T-helper 17 cell (primary cell): ENCODE measurements at regions not wholly inside any gene's neighbourhood (a gene's known extent, or its start where the extent isn't known, plus 50 kb on each side); places are given as distances from the start of the nearest gene placed in this dataset.

Experiments
- ATAC-seq: fragments of 150-1000 bp; cut with Tn5 transposase; 2 replicates; pipeline ENCODE4 v1.10.0; 2021; ENCODE audit warnings: mild to moderate bottlenecking, moderate library complexity
- DNase-seq, 3 donors: peaks; one replicate each; pipeline versions ENCODE4 v3.0.0 to v3.0.0-alpha.2; 2020 to 2021
- H3K9me3 ChIP-seq: one replicate; pipeline ENCODE4 v1.7.0; 2013; ENCODE audit warnings: low read length, mild to moderate bottlenecking; ENCODE audit not compliant: control insufficient read depth, poor library complexity, severe bottlenecking
- H3K27ac Mint-ChIP-seq: one replicate; pipeline ENCODE4 v1.8.0; 2022; ENCODE audit warnings: mild to moderate bottlenecking, moderate library complexity, mixed read lengths
- H3K27me3 Mint-ChIP-seq: one replicate; pipeline ENCODE4 v1.8.0; 2022; ENCODE audit warnings: mixed read lengths
- H3K36me3 Mint-ChIP-seq: one replicate; pipeline ENCODE4 v1.8.0; 2022; ENCODE audit warnings: low read depth, mixed read lengths
- H3K4me1 Mint-ChIP-seq: one replicate; pipeline ENCODE4 v1.8.0; 2022; ENCODE audit warnings: mild to moderate bottlenecking, mixed read lengths
- H3K4me3 Mint-ChIP-seq: one replicate; pipeline ENCODE4 v1.8.0; 2022; ENCODE audit warnings: mild to moderate bottlenecking, moderate library complexity, mixed read lengths

DNA sequence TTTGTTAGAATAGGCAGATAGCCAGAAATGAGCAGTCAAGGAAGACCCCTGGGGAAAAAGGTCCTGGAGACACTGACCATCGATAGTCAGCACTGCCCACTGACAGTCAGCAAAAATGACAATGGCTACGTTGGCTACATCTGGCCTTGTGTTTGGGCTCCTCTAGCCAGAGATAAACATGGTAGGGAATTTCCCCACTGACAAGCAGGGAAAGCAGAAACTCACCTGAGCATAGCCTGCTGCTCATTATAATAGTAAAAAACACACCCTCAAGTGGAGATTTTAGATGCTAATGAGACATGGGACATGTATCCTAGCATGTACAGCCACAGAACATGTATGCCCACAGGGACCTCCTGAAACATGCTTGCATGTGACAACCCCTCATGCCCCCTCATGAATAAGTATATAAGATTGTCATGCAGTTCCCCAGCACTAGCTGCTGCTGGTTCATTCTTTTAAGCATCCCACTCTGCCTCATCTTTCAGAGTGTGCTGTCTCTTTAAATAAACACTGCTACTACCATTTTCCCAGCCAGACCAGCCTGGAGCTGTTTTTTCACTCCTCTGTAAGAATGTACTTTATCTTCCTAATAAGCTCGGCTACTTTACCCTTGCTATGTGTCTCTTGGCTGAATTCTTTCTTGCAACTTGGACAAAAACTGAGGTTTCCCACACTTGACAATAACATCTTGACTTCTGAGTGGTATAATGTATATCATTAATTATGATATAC, 550.1 kb upstream of the CDH8 start:
- ATAC-seq (no peak), DNase-seq (no peak)
- Mint-ChIP-seq H3K27ac (no peak overlapping the region), H3K4me3 (no peak overlapping the region), H3K27me3 (no peaks in the 10 kb centered on the region), H3K4me1 (no peaks in the 10 kb centered on the region), H3K36me3 (no peaks in the 10 kb centered on the region)
- H3K9me3 ChIP-seq = no peaks in the 10 kb centered on the region

DNA sequence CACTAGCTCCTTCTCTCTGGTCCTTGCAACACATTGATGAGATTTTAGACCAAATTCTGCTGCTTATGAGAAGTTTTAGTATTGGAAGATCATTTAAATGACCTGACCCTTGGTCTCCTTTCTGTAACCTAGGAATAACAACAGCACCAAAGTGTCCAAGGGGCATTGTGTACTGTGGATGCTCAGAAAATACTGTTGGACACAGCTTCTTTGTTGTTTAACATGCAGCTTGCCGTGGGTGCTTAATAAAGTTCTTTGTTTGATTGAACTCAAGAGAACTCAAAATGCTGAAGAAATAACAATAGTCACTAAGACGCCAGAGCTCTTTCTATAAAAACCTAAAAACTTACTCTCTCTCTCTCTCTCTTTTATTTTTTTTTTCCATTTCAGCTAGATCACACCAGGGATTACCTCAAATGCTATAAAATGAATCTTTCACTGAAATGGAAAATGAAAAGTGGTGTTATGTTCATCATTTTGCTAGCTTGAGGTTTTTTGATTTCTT, 548.9 kb upstream of the CDH8 start:
- Mint-ChIP-seq H3K27me3 (no peaks in the 10 kb centered on the region), H3K27ac (no peak overlapping the region), H3K4me1 (no peaks in the 10 kb centered on the region), H3K4me3 (no peak overlapping the region), H3K36me3 (no peaks in the 10 kb centered on the region)
- ATAC-seq (no peak), DNase-seq (no peak)
- no peaks in the 10 kb centered on the region for H3K9me3 ChIP-seq

DNA sequence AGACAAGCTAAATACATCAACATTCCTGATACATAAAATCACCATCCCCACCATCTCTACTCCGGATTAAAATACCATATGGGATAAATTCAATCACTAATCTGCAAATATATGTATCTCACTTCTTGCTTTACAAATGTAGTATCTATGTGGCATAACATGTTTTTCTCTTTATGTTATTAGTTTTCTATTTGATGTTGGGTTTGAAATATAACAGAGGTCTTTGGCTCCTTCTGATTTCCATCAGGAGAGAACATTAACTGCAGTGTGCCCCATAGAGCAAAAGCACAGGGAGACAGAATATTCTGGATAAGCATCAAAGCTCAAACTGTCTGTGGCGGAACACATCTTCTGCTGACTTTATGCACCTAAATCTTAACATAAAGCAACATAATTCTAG, 547.2 kb upstream of the CDH8 start:
- Mint-ChIP-seq H3K27ac (no peak overlapping the region), H3K36me3 (no peaks in the 10 kb centered on the region), H3K4me1 (no peaks in the 10 kb centered on the region), H3K27me3 (no peaks in the 10 kb centered on the region), H3K4me3 (no peak overlapping the region)
- no peak for DNase-seq
- no peak for ATAC-seq
- H3K9me3 ChIP-seq = no peaks in the 10 kb centered on the region

DNA sequence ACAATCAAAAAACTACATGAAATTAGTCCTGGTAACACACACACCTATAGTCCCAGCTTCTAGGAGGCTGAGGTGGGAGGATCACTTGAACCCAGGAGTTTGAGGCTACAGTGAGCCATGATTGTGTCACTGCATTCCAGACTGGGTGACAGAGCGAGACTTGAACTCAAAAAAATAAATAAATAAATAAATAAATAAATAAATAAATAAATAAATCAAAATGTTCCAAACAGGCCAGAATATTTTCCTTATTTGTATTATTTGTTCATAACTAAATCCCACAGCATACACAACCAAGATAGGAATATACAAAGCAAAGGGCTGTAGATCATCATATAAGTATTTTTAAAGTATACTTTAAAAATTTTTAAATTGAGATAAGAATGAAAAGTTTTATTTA, 537.2 kb upstream of the CDH8 start:
- Mint-ChIP-seq H3K27ac (no peak overlapping the region), H3K4me3 (no peak overlapping the region), H3K4me1 (no peaks in the 10 kb centered on the region), H3K27me3 (no peaks in the 10 kb centered on the region), H3K36me3 (no peaks in the 10 kb centered on the region)
- peaks cover 3% of the 10 kb centered on the region for H3K9me3 ChIP-seq
- ATAC-seq = no peak
- DNase-seq = no peak

DNA sequence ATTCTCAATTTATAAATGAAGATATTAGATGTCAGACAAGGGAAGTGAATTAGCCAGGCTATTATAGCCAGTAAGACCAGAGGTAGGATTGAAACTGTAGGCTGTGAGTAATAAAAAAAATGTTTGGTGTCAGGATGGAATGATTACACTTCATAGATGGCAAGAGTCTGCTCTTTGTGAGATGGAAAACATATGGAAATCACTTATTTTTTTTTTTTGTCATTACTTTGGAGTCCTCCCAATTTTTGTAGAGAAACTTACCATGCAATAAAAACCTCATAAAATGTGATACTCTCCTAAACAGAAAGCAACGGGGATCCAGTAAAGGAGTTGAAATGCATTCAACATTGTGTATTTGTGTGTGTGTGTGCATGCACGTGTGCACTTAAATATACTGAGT, 532.7 kb upstream of the CDH8 start:
- no peaks in the 10 kb centered on the region for H3K36me3 Mint-ChIP-seq
- H3K4me1 Mint-ChIP-seq = no peaks in the 10 kb centered on the region
- H3K27ac Mint-ChIP-seq = no peak overlapping the region
- DNase-seq = no peak
- no peaks in the 10 kb centered on the region for H3K27me3 Mint-ChIP-seq
- peaks cover 3% of the 10 kb centered on the region for H3K9me3 ChIP-seq
- no peak for ATAC-seq
- no peak overlapping the region for H3K4me3 Mint-ChIP-seq

DNA sequence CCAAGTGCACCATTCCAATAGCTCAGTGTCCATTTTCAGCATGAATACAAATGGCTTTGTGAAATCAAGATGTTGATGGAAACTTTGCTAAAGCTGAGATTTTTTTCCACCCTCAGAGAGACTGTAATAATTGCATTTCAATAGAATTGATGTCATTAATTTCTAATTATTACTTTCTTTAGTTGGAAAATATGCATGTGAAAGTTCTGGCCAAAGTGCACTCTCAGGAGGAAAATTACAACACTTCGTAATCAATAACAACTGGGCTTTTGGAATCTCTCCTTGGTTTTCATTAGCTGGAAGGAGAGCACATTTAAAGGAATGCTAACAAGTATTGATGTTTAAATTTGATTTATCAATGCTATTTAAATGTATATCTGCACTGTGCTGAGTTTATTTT, 529.5 kb upstream of the CDH8 start:
- H3K36me3 Mint-ChIP-seq = no peaks in the 10 kb centered on the region

DNA sequence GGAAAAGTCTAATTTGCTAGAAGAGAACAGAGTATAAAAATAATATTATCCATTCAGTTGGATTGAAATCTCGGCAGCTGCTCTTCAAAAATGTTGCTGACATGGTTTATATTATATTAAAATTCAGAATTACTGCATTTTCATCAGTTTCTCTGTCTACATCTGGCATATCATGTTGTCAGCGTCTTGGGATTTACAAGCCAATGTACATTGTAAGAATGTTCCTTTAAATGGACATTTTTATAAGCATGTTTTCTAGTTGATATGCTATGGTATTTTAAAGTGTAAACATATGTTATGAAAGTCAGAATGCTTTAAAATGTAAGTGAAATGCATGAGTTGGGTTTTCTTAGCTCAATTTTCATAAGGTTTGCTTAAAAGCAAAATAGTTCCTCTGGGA, 528.1 kb upstream of the CDH8 start:
- Mint-ChIP-seq H3K27me3 (no peaks in the 10 kb centered on the region), H3K4me3 (no peak overlapping the region), H3K27ac (no peak overlapping the region), H3K36me3 (no peaks in the 10 kb centered on the region), H3K4me1 (no peaks in the 10 kb centered on the region)
- peaks cover 3% of the 10 kb centered on the region for H3K9me3 ChIP-seq
- DNase-seq = no peak
- no peak for ATAC-seq

More for the DNA sequence above, 529.5 kb upstream of the CDH8 start:
- Mint-ChIP-seq H3K27me3 (no peaks in the 10 kb centered on the region), H3K4me3 (no peak overlapping the region), H3K4me1 (no peaks in the 10 kb centered on the region), H3K27ac (no peak overlapping the region)
- H3K9me3 ChIP-seq = peaks cover 3% of the 10 kb centered on the region
- ATAC-seq = no peak
- no peak for DNase-seq

DNA sequence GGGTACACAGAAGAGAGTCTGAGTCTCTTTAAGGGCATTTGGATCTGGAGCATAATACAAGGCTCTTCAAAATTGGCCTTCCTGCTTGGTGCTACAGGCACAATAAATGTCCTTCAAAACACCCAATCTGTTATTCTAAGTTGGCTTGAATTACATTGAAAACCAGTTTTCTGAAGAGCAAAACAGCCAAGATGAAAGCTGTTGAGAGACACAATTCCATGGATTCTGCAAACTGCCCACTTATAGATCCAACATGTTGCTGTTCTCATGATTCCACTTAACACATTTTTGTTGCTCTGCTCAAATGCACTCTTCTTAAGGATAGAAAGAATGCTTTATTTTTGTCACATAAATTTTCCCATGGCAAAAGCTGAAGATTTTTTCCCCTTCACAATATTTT, 525.9 kb upstream of the CDH8 start:
- H3K4me3 Mint-ChIP-seq = no peak overlapping the region
- no peaks in the 10 kb centered on the region for H3K4me1 Mint-ChIP-seq
- no peak overlapping the region for H3K27ac Mint-ChIP-seq
- H3K27me3 Mint-ChIP-seq = no peaks in the 10 kb centered on the region
- ATAC-seq (no peak), DNase-seq (no peak)
- peaks cover 7% of the 10 kb centered on the region for H3K9me3 ChIP-seq
- H3K36me3 Mint-ChIP-seq = no peaks in the 10 kb centered on the region

DNA sequence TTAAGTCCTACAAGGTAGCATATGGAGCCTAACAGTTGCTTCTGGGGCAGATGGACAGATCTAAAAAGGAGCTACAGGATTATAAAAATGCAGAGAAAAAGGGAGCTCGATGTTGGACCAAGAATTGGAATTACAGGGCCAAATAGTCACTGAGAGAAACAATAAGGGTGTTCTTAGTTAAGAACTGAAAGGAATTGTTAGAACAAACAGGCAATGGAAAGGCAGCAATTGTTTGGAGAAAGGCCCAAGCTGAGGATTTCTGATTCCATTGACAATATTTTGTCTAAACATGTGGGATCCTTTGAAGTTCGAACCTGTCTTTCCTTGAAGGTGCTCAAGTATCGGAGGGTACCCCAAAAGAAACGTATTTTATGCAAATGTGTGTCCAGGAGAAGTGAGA, 513.6 kb upstream of the CDH8 start:
- Mint-ChIP-seq H3K27ac (no peak overlapping the region), H3K4me3 (no peak overlapping the region), H3K4me1 (no peaks in the 10 kb centered on the region), H3K27me3 (no peaks in the 10 kb centered on the region), H3K36me3 (no peaks in the 10 kb centered on the region)
- no peaks in the 10 kb centered on the region for H3K9me3 ChIP-seq
- no peak for ATAC-seq
- no peak for DNase-seq

DNA sequence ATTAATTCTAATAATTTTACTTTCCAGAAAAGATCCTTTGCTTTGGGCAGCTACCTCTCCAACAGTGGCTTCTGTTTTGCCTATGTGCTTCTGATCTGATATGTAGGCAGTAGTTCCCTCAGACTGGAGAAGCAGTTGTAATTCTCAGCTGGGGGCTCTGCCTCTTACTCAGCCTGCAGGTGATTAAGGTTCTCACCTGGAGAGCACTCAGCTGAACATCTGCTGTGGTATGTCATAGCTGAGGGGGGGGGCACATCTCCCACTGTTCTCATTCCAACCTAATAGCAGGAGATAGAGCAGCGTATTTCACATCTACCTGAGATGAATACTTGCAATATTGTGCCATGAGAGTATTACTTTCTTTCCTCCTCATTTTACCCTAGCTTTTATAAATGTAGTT, 511.9 kb upstream of the CDH8 start:
- no peak overlapping the region for H3K4me3 Mint-ChIP-seq
- no peaks in the 10 kb centered on the region for H3K27me3 Mint-ChIP-seq
- ATAC-seq (no peak), DNase-seq (no peak)
- no peaks in the 10 kb centered on the region for H3K4me1 Mint-ChIP-seq
- no peak overlapping the region for H3K27ac Mint-ChIP-seq
- H3K36me3 Mint-ChIP-seq = no peaks in the 10 kb centered on the region
- no peaks in the 10 kb centered on the region for H3K9me3 ChIP-seq

DNA sequence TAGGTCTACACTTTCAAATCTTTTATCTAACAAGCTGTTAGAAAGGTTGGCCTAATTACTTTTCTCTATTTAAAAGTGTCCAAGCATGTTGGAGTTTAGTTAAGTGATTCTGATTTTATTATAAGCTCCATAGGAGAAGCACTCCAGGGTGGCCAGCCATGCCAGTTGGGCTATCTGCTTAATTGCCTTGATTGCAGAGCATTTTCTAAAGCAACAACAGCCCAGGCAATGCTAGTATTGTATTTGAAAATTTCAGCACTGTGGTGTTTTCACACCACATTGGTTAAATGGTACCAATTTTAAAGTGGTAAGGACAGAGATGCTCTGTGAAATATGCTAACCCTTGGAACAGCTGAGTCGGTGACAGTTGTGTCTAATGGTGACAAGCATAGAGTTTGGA, 510.5 kb upstream of the CDH8 start:
- no peaks in the 10 kb centered on the region for H3K9me3 ChIP-seq
- DNase-seq (no peak), ATAC-seq (no peak)
- no peaks in the 10 kb centered on the region for H3K4me1 Mint-ChIP-seq
- H3K27ac Mint-ChIP-seq = no peak overlapping the region
- no peaks in the 10 kb centered on the region for H3K27me3 Mint-ChIP-seq
- no peak overlapping the region for H3K4me3 Mint-ChIP-seq
- H3K36me3 Mint-ChIP-seq = no peaks in the 10 kb centered on the region

DNA sequence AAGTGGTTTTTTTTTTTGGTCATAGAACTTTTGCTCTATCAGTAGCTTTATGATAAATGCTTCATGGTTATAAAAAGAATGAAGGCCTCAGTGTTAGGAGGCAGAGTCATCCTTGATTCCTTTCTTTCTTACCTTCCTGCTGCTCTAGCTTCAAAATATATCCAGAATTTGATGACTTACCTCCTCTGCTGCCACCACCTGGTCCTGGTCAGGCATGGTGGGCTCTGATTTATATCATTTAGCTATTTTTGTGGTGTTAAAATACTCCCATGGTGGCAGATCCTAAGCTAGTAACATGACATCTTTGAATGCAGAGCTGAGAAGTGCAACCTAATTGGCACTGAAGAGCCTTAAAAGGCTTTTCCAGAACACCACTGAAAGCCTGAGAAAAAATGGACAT, 508.8 kb upstream of the CDH8 start:
- H3K9me3 ChIP-seq = no peaks in the 10 kb centered on the region
- Mint-ChIP-seq H3K27ac (no peak overlapping the region), H3K27me3 (no peaks in the 10 kb centered on the region), H3K36me3 (no peaks in the 10 kb centered on the region), H3K4me1 (no peaks in the 10 kb centered on the region), H3K4me3 (no peak overlapping the region)
- DNase-seq = no peak
- ATAC-seq = no peak

DNA sequence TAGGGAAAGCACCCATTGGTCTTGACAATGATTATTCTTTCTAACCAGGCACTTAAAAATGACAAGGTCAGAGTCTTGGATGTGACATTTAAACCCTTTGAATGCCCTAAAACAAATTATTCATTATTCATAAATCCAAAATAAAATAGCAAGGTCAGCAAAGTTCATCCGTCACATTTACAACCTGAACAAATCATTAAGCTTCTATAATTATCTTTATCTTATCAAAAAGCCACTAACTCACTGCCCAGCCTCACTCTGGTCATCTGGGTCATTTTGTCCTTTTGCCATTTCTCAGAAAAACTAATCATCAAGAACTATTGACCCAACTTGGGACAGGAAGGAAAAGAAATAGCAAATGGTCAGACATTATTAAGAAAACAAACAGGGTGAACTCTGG, 507.3 kb upstream of the CDH8 start:
- no peaks in the 10 kb centered on the region for H3K9me3 ChIP-seq
- Mint-ChIP-seq H3K4me3 (no peak overlapping the region), H3K27me3 (no peaks in the 10 kb centered on the region), H3K36me3 (no peaks in the 10 kb centered on the region), H3K27ac (no peak overlapping the region), H3K4me1 (no peaks in the 10 kb centered on the region)
- DNase-seq (no peak), ATAC-seq (no peak)

DNA sequence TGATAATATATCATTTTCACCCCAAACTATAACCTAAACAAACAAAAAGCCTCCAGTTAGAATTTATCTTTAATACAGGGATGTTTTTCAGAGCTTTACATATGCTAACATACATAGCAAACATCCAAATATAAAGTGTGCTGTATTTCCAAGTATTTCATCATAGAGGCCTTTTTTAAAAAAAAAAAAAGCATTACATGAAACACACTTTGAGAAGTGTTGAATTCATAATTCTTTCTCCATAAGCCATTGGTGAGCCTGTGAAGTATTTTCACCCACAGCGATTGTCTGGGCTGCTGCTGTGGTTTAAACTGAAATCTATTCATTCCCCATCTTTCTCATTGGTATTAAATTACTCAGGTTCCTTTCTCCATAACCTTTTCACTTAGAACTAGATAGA, 503.4 kb upstream of the CDH8 start:
- no peak overlapping the region for H3K4me3 Mint-ChIP-seq
- H3K4me1 Mint-ChIP-seq = no peaks in the 10 kb centered on the region
- no peaks in the 10 kb centered on the region for H3K27me3 Mint-ChIP-seq
- no peaks in the 10 kb centered on the region for H3K36me3 Mint-ChIP-seq
- DNase-seq = no peak
- H3K27ac Mint-ChIP-seq = no peak overlapping the region
- peaks cover 3% of the 10 kb centered on the region for H3K9me3 ChIP-seq
- ATAC-seq = no peak
